ENCODE measurements at regions not wholly inside any gene's neighbourhood (a gene's known extent, or its start where the extent isn't known, plus 50 kb on each side); places are given as distances from the start of the nearest gene placed in this dataset.
A peak's percentile ranks its signal among the peaks of the same experiment; 100 is the strongest.

DNA sequence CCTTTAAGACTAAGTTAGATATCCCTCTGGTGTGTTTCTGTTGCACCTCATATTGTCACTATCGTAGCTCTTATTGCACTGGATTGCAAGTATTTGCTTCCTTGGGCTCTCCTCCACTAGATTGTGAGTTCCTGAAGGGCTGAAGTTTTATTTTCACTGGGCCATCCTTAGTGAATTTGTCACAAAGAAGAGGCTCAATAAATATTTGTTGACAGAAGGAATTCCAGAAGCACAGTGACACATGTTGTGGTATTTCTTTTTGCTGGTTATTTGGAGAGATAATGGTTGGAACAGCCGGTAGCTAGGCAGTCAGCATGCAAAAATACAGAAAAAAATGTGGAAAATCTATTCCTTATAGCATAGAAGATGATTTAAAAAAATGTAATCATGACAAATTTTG is 129.9 kb upstream of the ZRANB2 start:
- Histone ChIP-seq H3K4me3 (replicated peaks; ENCODE audit: low read depth, low read length) (no peak overlapping the region), H3K27me3 (replicated peaks; ENCODE audit: control insufficient read depth, insufficient read depth, low read length) (no peaks in the 10 kb centered on the region), H3K36me3 (ENCODE audit: control insufficient read depth, insufficient read depth, low read length) (no peaks in the 10 kb centered on the region)
- DNase-seq (ENCODE audit: extremely low read depth, insufficient read length), result no peak
- TF ChIP-seq, protein P1, sequence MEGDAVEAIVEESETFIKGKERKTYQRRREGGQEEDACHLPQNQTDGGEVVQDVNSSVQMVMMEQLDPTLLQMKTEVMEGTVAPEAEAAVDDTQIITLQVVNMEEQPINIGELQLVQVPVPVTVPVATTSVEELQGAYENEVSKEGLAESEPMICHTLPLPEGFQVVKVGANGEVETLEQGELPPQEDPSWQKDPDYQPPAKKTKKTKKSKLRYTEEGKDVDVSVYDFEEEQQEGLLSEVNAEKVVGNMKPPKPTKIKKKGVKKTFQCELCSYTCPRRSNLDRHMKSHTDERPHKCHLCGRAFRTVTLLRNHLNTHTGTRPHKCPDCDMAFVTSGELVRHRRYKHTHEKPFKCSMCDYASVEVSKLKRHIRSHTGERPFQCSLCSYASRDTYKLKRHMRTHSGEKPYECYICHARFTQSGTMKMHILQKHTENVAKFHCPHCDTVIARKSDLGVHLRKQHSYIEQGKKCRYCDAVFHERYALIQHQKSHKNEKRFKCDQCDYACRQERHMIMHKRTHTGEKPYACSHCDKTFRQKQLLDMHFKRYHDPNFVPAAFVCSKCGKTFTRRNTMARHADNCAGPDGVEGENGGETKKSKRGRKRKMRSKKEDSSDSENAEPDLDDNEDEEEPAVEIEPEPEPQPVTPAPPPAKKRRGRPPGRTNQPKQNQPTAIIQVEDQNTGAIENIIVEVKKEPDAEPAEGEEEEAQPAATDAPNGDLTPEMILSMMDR (IDR thresholded peaks at IDR 0.05; ENCODE audit: insufficient read depth, low read length, poor library complexity, severe bottlenecking), result no peak

DNA sequence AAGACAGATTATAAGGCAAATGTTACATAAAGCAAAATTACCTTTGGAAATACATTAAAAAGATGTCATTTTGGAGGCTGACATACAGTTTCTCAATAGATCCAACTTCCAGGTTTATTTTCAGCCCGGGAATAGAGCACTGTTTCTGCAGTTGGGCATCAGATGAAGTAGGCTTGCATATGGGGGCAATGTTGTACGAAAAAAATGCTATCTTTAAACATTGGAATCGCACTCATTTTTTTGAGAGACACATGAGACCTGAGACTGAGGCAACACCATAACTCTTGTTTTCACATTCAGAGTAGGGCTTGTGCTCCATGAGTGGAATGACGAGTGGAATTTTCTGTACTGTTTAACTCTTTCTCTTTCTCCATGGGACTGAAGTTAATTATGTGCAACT is 122.4 kb upstream of the ZRANB2 start:
- Histone ChIP-seq H3K4me3 (replicated peaks; ENCODE audit: low read depth, low read length) (no peak overlapping the region), H3K36me3 (ENCODE audit: control insufficient read depth, insufficient read depth, low read length) (no peaks in the 10 kb centered on the region), H3K27me3 (replicated peaks; ENCODE audit: control insufficient read depth, insufficient read depth, low read length) (no peaks in the 10 kb centered on the region)
- DNase-seq (ENCODE audit: extremely low read depth, insufficient read length), result no peak
- TF ChIP-seq, protein P1 (IDR thresholded peaks at IDR 0.05; ENCODE audit: insufficient read depth, low read length, poor library complexity, severe bottlenecking), result no peak

DNA sequence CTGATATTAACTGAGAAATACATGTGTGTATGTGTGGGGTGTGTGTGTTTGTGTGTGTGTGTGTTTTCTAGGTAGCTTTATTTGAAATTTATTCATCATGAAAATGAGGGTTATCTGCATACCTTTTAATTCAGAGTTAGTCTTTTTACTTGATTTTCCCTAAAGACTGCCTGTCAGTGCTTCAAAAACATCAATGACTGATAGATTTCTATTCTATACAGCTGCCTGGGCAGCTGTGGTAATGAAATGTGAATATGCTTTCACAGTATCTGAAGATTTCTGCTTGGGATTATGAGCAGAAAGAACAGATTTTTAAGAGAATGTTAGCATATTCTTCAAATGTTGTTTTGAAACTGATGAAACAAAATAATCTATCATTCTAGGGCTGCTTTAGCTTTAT is 119.7 kb upstream of the ZRANB2 start:
- Histone ChIP-seq H3K4me3 (replicated peaks; ENCODE audit: low read depth, low read length) (no peak overlapping the region), H3K36me3 (ENCODE audit: control insufficient read depth, insufficient read depth, low read length) (no peaks in the 10 kb centered on the region), H3K27me3 (replicated peaks; ENCODE audit: control insufficient read depth, insufficient read depth, low read length) (no peaks in the 10 kb centered on the region)
- no peak for DNase-seq (ENCODE audit: extremely low read depth, insufficient read length)
- TF ChIP-seq, protein P1 (IDR thresholded peaks at IDR 0.05; ENCODE audit: insufficient read depth, low read length, poor library complexity, severe bottlenecking), result no peak

DNA sequence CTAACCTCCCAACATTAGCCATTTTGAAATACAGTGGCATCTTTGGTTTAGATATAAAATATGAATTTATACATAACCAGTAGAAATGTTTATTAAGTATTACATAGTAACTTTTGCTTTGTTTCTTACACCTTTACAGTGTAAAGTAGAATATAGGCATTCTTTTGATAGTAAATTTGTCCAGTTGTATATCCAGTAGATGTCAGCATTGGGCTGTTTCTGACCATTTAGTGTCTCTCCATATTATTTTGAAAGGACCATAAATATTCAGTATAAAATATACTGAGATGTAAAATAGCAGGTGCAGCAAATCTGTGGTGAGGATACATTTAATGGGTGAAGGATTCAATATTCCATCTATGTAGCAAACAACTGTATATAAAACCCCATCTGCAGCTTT is 115.8 kb upstream of the ZRANB2 start:
- Histone ChIP-seq H3K4me3 (replicated peaks; ENCODE audit: low read depth, low read length) (no peak overlapping the region), H3K36me3 (ENCODE audit: control insufficient read depth, insufficient read depth, low read length) (no peaks in the 10 kb centered on the region), H3K27me3 (replicated peaks; ENCODE audit: control insufficient read depth, insufficient read depth, low read length) (no peaks in the 10 kb centered on the region)
- no peak for DNase-seq (ENCODE audit: extremely low read depth, insufficient read length)
- TF ChIP-seq, protein P1 (IDR thresholded peaks at IDR 0.05; ENCODE audit: insufficient read depth, low read length, poor library complexity, severe bottlenecking), result peak; percentile 4

DNA sequence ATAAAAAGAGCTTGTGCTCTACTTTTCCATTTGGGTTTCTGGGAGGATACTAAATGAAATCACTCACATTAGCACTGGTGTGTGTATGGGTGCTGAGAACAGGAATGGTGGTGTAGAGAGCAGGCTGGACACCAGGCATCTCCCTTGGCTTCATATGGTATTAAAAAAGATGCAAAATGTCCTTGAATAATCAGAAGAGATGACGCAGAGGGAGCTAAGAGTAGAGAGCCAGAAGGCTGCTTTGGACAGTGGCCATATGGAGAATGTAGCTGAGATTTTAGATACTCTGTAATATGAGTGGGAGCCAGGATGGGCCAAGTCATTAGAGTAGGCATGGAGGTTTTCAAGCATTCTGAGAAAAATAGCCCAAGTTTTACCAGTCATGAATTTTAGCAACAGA is 112.3 kb upstream of the ZRANB2 start:
- no peak for DNase-seq (ENCODE audit: extremely low read depth, insufficient read length)
- Histone ChIP-seq H3K27me3 (replicated peaks; ENCODE audit: control insufficient read depth, insufficient read depth, low read length) (no peaks in the 10 kb centered on the region), H3K36me3 (ENCODE audit: control insufficient read depth, insufficient read depth, low read length) (no peaks in the 10 kb centered on the region), H3K4me3 (replicated peaks; ENCODE audit: low read depth, low read length) (no peak overlapping the region)
- TF ChIP-seq, protein P1 (IDR thresholded peaks at IDR 0.05; ENCODE audit: insufficient read depth, low read length, poor library complexity, severe bottlenecking), result no peak

DNA sequence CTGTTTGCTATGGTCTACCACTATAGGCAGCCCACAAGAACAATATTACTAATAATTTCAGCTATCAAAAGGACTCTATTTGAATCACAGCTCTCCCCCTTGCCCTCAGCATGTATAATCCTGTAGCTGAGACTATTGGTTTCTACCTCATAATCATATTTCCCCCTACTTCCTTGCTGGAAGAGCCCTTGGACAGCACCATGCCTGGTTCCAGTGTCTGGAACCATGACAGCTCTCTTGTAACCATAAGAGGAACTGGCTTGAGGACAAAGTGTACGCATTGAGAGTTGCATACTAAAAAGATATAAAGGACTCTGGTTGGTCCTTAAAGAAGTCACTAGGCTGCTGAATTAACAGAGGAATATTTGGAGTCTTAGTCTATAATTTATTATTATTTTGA is 110.7 kb upstream of the ZRANB2 start:
- no peak for DNase-seq (ENCODE audit: extremely low read depth, insufficient read length)
- TF ChIP-seq, protein P1 (IDR thresholded peaks at IDR 0.05; ENCODE audit: insufficient read depth, low read length, poor library complexity, severe bottlenecking), result no peak
- H3K27me3 ChIP-seq (replicated peaks; ENCODE audit: control insufficient read depth, insufficient read depth, low read length), result no peaks in the 10 kb centered on the region
- H3K36me3 ChIP-seq (ENCODE audit: control insufficient read depth, insufficient read depth, low read length), result no peaks in the 10 kb centered on the region
- H3K4me3 ChIP-seq (replicated peaks; ENCODE audit: low read depth, low read length), result no peak overlapping the region

All from GM06990 (cell line).